Chondrocyte (in vitro differentiated cells): ENCODE measurements at regions not wholly inside any gene's neighbourhood (a gene's known extent, or its start where the extent isn't known, plus 50 kb on each side); places are given as distances from the start of the nearest gene placed in this dataset.

Source experiments
- DNase-seq: peaks from one replicate; pipeline ENCODE4 v3.0.0; 2021; ENCODE audit warnings: mixed read lengths, low spot score
- H3K27ac Mint-ChIP-seq: one replicate; pipeline ENCODE4 v1.8.0; 2021; ENCODE audit warnings: mild to moderate bottlenecking, moderate library complexity, mixed read lengths; ENCODE audit not compliant: unreplicated experiment
- H3K27me3 Mint-ChIP-seq: 2 replicates; pipeline ENCODE4 v1.8.0; 2021; ENCODE audit warnings: low read depth, mixed read lengths
- H3K36me3 Mint-ChIP-seq: 2 replicates; pipeline ENCODE4 v1.8.0; 2021; ENCODE audit warnings: low read depth, mixed read lengths
- H3K4me1 Mint-ChIP-seq: 2 replicates; pipeline ENCODE4 v1.8.0; 2021; ENCODE audit warnings: low read depth, mild to moderate bottlenecking, mixed read lengths
- H3K4me3 Mint-ChIP-seq: one replicate; pipeline ENCODE4 v1.8.0; 2021; ENCODE audit warnings: mild to moderate bottlenecking, moderate library complexity, mixed read lengths; ENCODE audit not compliant: unreplicated experiment
- H3K9me3 Mint-ChIP-seq: 2 replicates; pipeline ENCODE4 v1.8.0; 2021; ENCODE audit warnings: low read depth, mixed read lengths
- CTCF ChIP-seq: fragments of 200-600 bp; sonication (generic); IDR thresholded peaks from 2 replicates; pipeline ENCODE4 v1.5.0; 2021; ENCODE audit warnings: antibody characterized with exemption, mild to moderate bottlenecking, moderate library complexity

DNA sequence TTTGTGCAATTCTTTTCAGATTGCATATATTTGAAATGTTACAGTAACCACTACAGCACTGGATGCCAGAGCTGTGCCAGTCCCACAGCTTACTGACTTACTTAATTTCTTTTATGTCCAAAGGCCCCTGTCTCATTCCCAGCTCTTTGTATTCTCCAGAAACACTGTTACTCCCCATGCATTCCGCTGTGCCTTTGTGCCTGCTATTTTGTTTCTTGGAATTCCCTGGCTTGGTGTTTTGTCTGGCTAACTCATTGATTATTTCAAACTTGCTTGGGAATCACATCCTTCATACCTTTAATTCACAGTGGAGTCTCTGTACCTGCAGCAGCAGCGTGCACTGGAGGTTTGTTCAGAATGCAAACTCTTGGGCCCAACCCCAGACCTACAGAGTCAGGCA is 601.9 kb upstream of the DDX18 start:
- Mint-ChIP-seq H3K27ac (no peak overlapping the region), H3K36me3 (no peaks in the 10 kb centered on the region), H3K27me3 (peaks cover 2% of the 10 kb centered on the region), H3K4me3 (no peak overlapping the region), H3K4me1 (no peaks in the 10 kb centered on the region), H3K9me3 (peaks cover 4% of the 10 kb centered on the region)
- no peak for TF ChIP-seq CTCF
- no peak for DNase-seq

DNA sequence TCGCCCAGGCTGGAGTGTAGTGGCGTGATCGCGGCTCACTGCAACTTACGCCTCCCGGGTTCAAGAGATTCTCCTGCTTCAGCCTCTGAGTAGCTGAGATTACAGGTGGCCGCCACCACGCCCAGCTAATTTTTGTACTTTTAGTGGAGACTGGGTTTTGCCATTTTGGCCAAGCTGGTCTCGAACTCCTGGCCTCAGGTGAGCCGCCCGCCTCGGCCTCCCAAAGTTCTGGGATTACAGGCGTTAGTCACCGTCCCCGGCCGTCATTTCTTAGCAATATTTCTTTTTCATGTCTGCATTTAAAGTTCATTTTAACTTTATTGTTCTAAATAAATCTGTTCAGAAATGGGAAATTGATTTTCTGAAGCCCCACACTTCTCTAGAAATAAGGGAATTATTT is 597.3 kb upstream of the DDX18 start:
- DNase-seq: no peak
- no peak overlapping the region for H3K27ac Mint-ChIP-seq
- H3K4me1 Mint-ChIP-seq: no peaks in the 10 kb centered on the region
- no peak overlapping the region for H3K4me3 Mint-ChIP-seq
- TF ChIP-seq CTCF: no peak
- H3K9me3 Mint-ChIP-seq: peaks cover 6% of the 10 kb centered on the region
- H3K36me3 Mint-ChIP-seq: no peaks in the 10 kb centered on the region
- H3K27me3 Mint-ChIP-seq: peaks cover 2% of the 10 kb centered on the region

DNA sequence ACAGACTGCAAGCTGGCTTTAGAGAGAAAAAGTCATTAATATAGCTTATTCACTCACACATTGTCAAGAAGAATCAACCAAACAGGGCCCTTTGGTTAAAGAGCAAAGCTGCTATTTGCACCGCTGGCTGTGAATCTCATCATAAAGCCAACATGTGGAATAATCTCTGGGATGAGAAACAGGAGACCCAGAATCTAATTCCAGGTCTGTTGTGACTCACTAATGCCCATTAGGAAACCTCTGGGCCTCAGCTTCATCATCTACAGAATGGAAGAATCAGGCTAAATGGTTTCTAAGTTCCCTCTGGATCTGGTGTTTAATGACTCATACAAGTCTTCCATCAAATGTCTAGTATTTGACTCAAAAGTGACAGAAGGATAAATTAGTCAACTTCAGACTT is 591.7 kb upstream of the DDX18 start:
- H3K27ac Mint-ChIP-seq: no peak overlapping the region
- no peak overlapping the region for H3K4me3 Mint-ChIP-seq
- DNase-seq: no peak
- H3K27me3 Mint-ChIP-seq: no peaks in the 10 kb centered on the region
- peaks cover 19% of the 10 kb centered on the region for H3K9me3 Mint-ChIP-seq
- no peaks in the 10 kb centered on the region for H3K36me3 Mint-ChIP-seq
- TF ChIP-seq CTCF: no peak
- no peaks in the 10 kb centered on the region for H3K4me1 Mint-ChIP-seq

GRCh38 chr2:117232305-117232704 is 582.2 kb upstream of the DDX18 start:
- no peaks in the 10 kb centered on the region for H3K27me3 Mint-ChIP-seq
- H3K27ac Mint-ChIP-seq: no peak overlapping the region
- TF ChIP-seq CTCF: no peak
- no peaks in the 10 kb centered on the region for H3K36me3 Mint-ChIP-seq
- no peak for DNase-seq
- H3K9me3 Mint-ChIP-seq: peaks cover 47% of the 10 kb centered on the region
- no peaks in the 10 kb centered on the region for H3K4me1 Mint-ChIP-seq
- no peak overlapping the region for H3K4me3 Mint-ChIP-seq

GRCh38 chr2:117257362-117257761 is 557.1 kb upstream of the DDX18 start:
- H3K27me3 Mint-ChIP-seq: no peaks in the 10 kb centered on the region
- H3K4me3 Mint-ChIP-seq: no peak overlapping the region
- no peak for TF ChIP-seq CTCF
- no peaks in the 10 kb centered on the region for H3K4me1 Mint-ChIP-seq
- no peak overlapping the region for H3K27ac Mint-ChIP-seq
- peaks cover 19% of the 10 kb centered on the region for H3K9me3 Mint-ChIP-seq
- no peak for DNase-seq
- H3K36me3 Mint-ChIP-seq: no peaks in the 10 kb centered on the region
